B cell (primary cell): ENCODE measurements at regions not wholly inside any gene's neighbourhood (a gene's known extent, or its start where the extent isn't known, plus 50 kb on each side); places are given as distances from the start of the nearest gene placed in this dataset.

ENCODE experiments used
- ATAC-seq: fragments of 200-7000 bp; cut with Tn5 transposase; one replicate; pipeline ENCODE4 v1.10.0; 2021; ENCODE audit warnings: low read depth, mild to moderate bottlenecking, moderate number of reproducible peaks, moderate library complexity
- CTCF ChIA-PET: fragments of 350-600 bp; sonication (Branson Sonifier 250); formaldehyde crosslinking; loops from one replicate; lab custom pipeline; 2021; ENCODE audit warnings: antibody characterized with exemption, inconsistent platforms; lab: Charles Lee
- POLR2A ChIA-PET: fragments of 350-600 bp; sonication (Branson Sonifier 250); formaldehyde crosslinking; loops from one replicate; lab custom pipeline; 2021; ENCODE audit warnings: antibody characterized with exemption; lab: Charles Lee
- DNase-seq: peaks from one replicate; pipeline ENCODE4 v3.0.0; 2013
- H2AFZ ChIP-seq: 2 replicates; pipeline ENCODE4 v1.6.1; 2012; ENCODE audit warnings: mild to moderate bottlenecking, low read depth, low read length; ENCODE audit not compliant: insufficient read depth, poor library complexity, severe bottlenecking
- H3K27ac ChIP-seq, 2 donors: 1 replicate in 1 of 2; 2 replicates in 1 of 2; pipeline ENCODE4 v1.5.1; 2012 to 2013; ENCODE audit warnings: low read length in 2 of 2, mild to moderate bottlenecking in 2 of 2, moderate library complexity in 1 of 2
- H3K27me3 ChIP-seq, 4 experiments: fragments of 200-600 bp in 1 of 4; sonication (generic) in 1 of 4; replicated peaks in 1 of 4; 1 replicate in 2 of 4; 2 replicates in 2 of 4; pipeline versions ENCODE4 v1.6.1 to v1.7.0; 2013 to 2016; ENCODE audit warnings: low read length in 3 of 4, mild to moderate bottlenecking in 2 of 4, mixed read lengths in 1 of 4, moderate library complexity in 1 of 4; ENCODE audit not compliant: insufficient read depth in 4 of 4, control insufficient read depth in 3 of 4; ENCODE audit errors: control extremely low read depth in 1 of 4
- H3K36me3 ChIP-seq, 2 experiments: replicated peaks in 1 of 2; 1 replicate in 1 of 2; 2 replicates in 1 of 2; pipeline versions ENCODE4 v1.6.1 to v1.7.1; 2013; ENCODE audit warnings: low read length in 1 of 2; ENCODE audit not compliant: insufficient read depth in 2 of 2, control insufficient read depth in 1 of 2; ENCODE audit errors: control extremely low read depth in 1 of 2, extremely low read depth in 1 of 2
- H3K4me1 ChIP-seq, 2 donors: fragments of 200-600 bp in 1 of 2; sonication (generic) in 1 of 2; 1 replicate in 1 of 2; 2 replicates in 1 of 2; pipeline versions ENCODE4 v1.5.1 to v1.6.1; 2013 to 2017; ENCODE audit warnings: low read length in 2 of 2; ENCODE audit not compliant: control insufficient read depth in 2 of 2, insufficient read depth in 2 of 2
- H3K4me2 ChIP-seq: replicated peaks from 2 replicates; pipeline ENCODE3; 2012; ENCODE audit warnings: mild to moderate bottlenecking, low read depth, low read length; ENCODE audit not compliant: poor library complexity, severe bottlenecking
- H3K4me3 ChIP-seq, 5 experiments: fragments of 200-600 bp in 1 of 5; sonication (generic) in 1 of 5; 1 replicate in 3 of 5; 2 replicates in 2 of 5; pipeline versions ENCODE4 v1.5.1 to v1.7.0; 2011 to 2016; ENCODE audit warnings: low read length in 4 of 5, mild to moderate bottlenecking in 4 of 5, low read depth in 2 of 5, control low read depth in 1 of 5, moderate library complexity in 1 of 5; ENCODE audit not compliant: insufficient read depth in 1 of 5; ENCODE audit errors: control extremely low read depth in 1 of 5, extremely low read depth in 1 of 5
- H3K79me2 ChIP-seq: fragments of 200-600 bp; sonication (generic); one replicate; pipeline ENCODE4 v1.6.0; 2016; ENCODE audit warnings: low read length; ENCODE audit not compliant: control insufficient read depth, insufficient read depth
- H3K9ac ChIP-seq: fragments of 200-600 bp; sonication (generic); 2 replicates; pipeline ENCODE4 v1.6.1; 2017; ENCODE audit warnings: mild to moderate bottlenecking, low read length, moderate library complexity
- H3K9me3 ChIP-seq, 3 donors: one replicate each; pipeline versions ENCODE4 v1.6.1 to v1.7.1; 2013; ENCODE audit warnings: low read length in 2 of 3; ENCODE audit not compliant: control insufficient read depth in 2 of 3, insufficient read depth in 1 of 3; ENCODE audit errors: control extremely low read depth in 1 of 3
- H4K20me1 ChIP-seq: 2 replicates; pipeline ENCODE4 v1.6.0; 2012; ENCODE audit warnings: mild to moderate bottlenecking, low read length; ENCODE audit not compliant: insufficient read depth, control insufficient read depth, poor library complexity, severe bottlenecking
- H3K27ac Mint-ChIP-seq: one replicate; pipeline ENCODE4 v1.8.0; 2021; ENCODE audit warnings: mixed read lengths
- H3K27me3 Mint-ChIP-seq: one replicate; pipeline ENCODE4 v1.8.0; 2021; ENCODE audit warnings: mixed read lengths
- H3K4me1 Mint-ChIP-seq: one replicate; pipeline ENCODE4 v1.8.0; 2021; ENCODE audit warnings: mixed read lengths
- H3K4me3 Mint-ChIP-seq: one replicate; pipeline ENCODE4 v1.8.0; 2021; ENCODE audit warnings: mixed read lengths
- H3K9me3 Mint-ChIP-seq: one replicate; pipeline ENCODE4 v1.8.0; 2022; ENCODE audit warnings: mixed read lengths; ENCODE audit not compliant: insufficient read depth
- EZH2 ChIP-seq: IDR thresholded peaks from 2 replicates; pipeline ENCODE4 v1.6.1; 2012; ENCODE audit warnings: borderline replicate concordance, low read depth, mild to moderate bottlenecking, moderate library complexity, low read length; ENCODE audit not compliant: insufficient read depth, poor library complexity, severe bottlenecking
- WGBS: methylation state at CpG from one replicate; pipeline ENCODE4 v1.1.5; 2013; ENCODE audit warnings: missing lambda C conversion rate; ENCODE audit not compliant: insufficient coverage; 5-methylcytosine and 5-hydroxymethylcytosine counted together
- intact Hi-C: fragments of 100-400 bp; cut with micrococcal nuclease; formaldehyde crosslinking; loops from one replicate; pipeline ENCODE4 v1.10.0; 2022
- TF ChIP-seq, protein P1 (sequence below): fragments of 200-600 bp; IDR thresholded peaks from one replicate; pipeline ENCODE4 v1.8.0; 2022; ENCODE audit warnings: antibody characterized with exemption, mild to moderate bottlenecking

DNA sequence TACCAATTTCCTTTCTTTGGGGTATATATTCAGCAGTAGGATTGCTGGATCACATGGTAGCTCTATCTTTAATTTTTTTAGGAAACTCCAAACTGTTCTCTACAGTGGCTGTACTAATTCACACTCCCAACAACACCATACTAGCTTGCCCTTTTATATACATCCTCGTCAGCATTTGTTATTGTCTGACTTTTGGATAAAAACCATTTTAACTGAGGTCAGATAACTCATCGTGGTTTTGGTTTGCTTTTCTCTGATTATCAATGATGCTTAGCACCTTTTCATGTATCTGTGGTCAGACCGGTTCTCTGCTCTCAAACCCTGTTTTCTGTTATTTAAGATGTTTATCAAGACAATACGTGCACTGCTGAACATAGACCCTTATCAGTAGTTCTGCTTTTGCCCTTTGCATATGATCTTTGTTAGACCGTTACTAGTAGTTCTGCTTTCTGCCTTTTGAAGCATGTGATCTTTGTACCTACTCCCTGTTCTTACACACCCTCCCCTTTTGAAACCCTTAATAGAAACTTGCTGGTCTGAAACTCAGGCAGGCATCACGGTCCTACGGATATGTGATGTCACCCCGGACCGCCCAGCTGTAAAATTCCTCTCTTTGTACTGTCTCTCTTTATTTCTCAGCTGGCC, 474.3 kb downstream of the RSL24D1 start:
- TF ChIP-seq, protein P1, sequence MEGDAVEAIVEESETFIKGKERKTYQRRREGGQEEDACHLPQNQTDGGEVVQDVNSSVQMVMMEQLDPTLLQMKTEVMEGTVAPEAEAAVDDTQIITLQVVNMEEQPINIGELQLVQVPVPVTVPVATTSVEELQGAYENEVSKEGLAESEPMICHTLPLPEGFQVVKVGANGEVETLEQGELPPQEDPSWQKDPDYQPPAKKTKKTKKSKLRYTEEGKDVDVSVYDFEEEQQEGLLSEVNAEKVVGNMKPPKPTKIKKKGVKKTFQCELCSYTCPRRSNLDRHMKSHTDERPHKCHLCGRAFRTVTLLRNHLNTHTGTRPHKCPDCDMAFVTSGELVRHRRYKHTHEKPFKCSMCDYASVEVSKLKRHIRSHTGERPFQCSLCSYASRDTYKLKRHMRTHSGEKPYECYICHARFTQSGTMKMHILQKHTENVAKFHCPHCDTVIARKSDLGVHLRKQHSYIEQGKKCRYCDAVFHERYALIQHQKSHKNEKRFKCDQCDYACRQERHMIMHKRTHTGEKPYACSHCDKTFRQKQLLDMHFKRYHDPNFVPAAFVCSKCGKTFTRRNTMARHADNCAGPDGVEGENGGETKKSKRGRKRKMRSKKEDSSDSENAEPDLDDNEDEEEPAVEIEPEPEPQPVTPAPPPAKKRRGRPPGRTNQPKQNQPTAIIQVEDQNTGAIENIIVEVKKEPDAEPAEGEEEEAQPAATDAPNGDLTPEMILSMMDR: no peak
- TF ChIP-seq EZH2: no peak
- ATAC-seq (no peak), DNase-seq (no peak)
- intact Hi-C loops: no loop called here
- H3K27me3 ChIP-seq: no peaks in the 10 kb centered on the region
- CTCF ChIA-PET: interaction anchor here (0.5 kb wide), 1 partner anchor 1326 kb away, joined by 6 read pairs; no protein-coding TSS in a partner anchor
- H3K9ac ChIP-seq: no peak overlapping the region
- 25% methylated on average over 1 of the region's 9 CpGs for WGBS
- H4K20me1 ChIP-seq: no peaks in the 10 kb centered on the region
- H3K9me3 Mint-ChIP-seq: peaks cover 3% of the 10 kb centered on the region
- no peak overlapping the region for H2AFZ ChIP-seq
- no peaks in the 10 kb centered on the region for H3K36me3 ChIP-seq
- no peaks in the 10 kb centered on the region for H3K4me1 Mint-ChIP-seq
- POLR2A ChIA-PET: no interaction called here
- H3K27ac Mint-ChIP-seq: no peak overlapping the region
- peaks cover 0 to 7% (median 4%) of the 10 kb centered on the region in 3 donors for H3K9me3 ChIP-seq
- no peaks in the 10 kb centered on the region for H3K27me3 Mint-ChIP-seq
- no peak overlapping the region for H3K4me2 ChIP-seq
- no peak overlapping the region for H3K4me3 Mint-ChIP-seq
- H3K4me1 ChIP-seq: no peaks in the 10 kb centered on the region
- no peak overlapping the region for H3K4me3 ChIP-seq
- no peak overlapping the region for H3K27ac ChIP-seq
- H3K79me2 ChIP-seq: no peaks in the 10 kb centered on the region

- Histone ChIP-seq H3K9ac (no peak overlapping the region), H3K4me3 (no peak overlapping the region), H3K27me3 (no peaks in the 10 kb centered on the region), H3K79me2 (no peaks in the 10 kb centered on the region), H3K4me1 (no peaks in the 10 kb centered on the region), H4K20me1 (no peaks in the 10 kb centered on the region), H3K9me3 (peaks cover 0 to 7% (median 0%) of the 10 kb centered on the region in 3 donors), H3K4me2 (no peak overlapping the region), H3K27ac (no peak overlapping the region), H2AFZ (no peak overlapping the region), H3K36me3 (no peaks in the 10 kb centered on the region)
- POLR2A ChIA-PET: no interaction called here
- 30% methylated on average over 1 of the region's 2 CpGs for whole genome bisulfite sequencing
- CTCF ChIA-PET: no interaction called here
- intact Hi-C loops: no loop called here
- peaks cover 3% of the 10 kb centered on the region for H3K9me3 Mint-ChIP-seq
- H3K4me3 Mint-ChIP-seq: no peak overlapping the region
- no peak overlapping the region for H3K27ac Mint-ChIP-seq
- DNase-seq (no peak), ATAC-seq (no peak)
- no peaks in the 10 kb centered on the region for H3K27me3 Mint-ChIP-seq
- no peaks in the 10 kb centered on the region for H3K4me1 Mint-ChIP-seq
- TF ChIP-seq EZH2: no peak
- TF ChIP-seq, protein P1: no peak
These were observed 477.4 kb downstream of the RSL24D1 start for GRCh38 chr15:54719325-54719724.
